ENCODE measurements at regions not wholly inside any gene's neighbourhood (a gene's known extent, or its start where the extent isn't known, plus 50 kb on each side); places are given as distances from the start of the nearest gene placed in this dataset.
"Not testable (repeated sequence)": the region's sequence is repeated elsewhere in the genome, so short reads cannot be mapped to it uniquely, and the experiment has no call there.

- DNase-seq (ENCODE audit: low read depth, low spot score): no peak
- ChIA-PET POLR2A (interaction anchor here (0.6 kb wide), 1 partner anchor 14 kb away, joined by 3 read pairs; no protein-coding TSS in a partner anchor), CTCF (no interaction called here)
- no peak overlapping the region for H3K4me3 ChIP-seq (ENCODE audit: low read depth, low read length)
- no peak for TF ChIP-seq CTCF (IDR thresholded peaks at IDR 0.05; ENCODE audit: insufficient read depth, low read length, missing control alignments)
Observed at GRCh38 chr15:62666046-62666445, 376.5 kb upstream of the TPM1 start.

- no peak for TF ChIP-seq CTCF (IDR thresholded peaks at IDR 0.05; ENCODE audit: insufficient read depth, low read length, missing control alignments)
- no peak overlapping the region for H3K4me3 ChIP-seq (ENCODE audit: low read depth, low read length)
- DNase-seq (ENCODE audit: low read depth, low spot score): no peak
- ChIA-PET POLR2A (no interaction called here), CTCF (no interaction called here)
Observed at GRCh38 chr15:62672268-62672667, 370.3 kb upstream of the TPM1 start.

GRCh38 chr15:62676891-62677290, 365.7 kb upstream of the TPM1 start:
- H3K4me3 ChIP-seq (ENCODE audit: low read depth, low read length): no peak overlapping the region
- DNase-seq (ENCODE audit: low read depth, low spot score): no peak
- CTCF ChIA-PET: no interaction called here
- TF ChIP-seq CTCF (IDR thresholded peaks at IDR 0.05; ENCODE audit: insufficient read depth, low read length, missing control alignments): no peak
- POLR2A ChIA-PET: no interaction called here

GRCh38 chr15:62681939-62682896, 360.3 kb upstream of the TPM1 start:
- H3K4me3 ChIP-seq (ENCODE audit: low read depth, low read length): no peak overlapping the region
- POLR2A ChIA-PET: no interaction called here
- CTCF ChIA-PET: interaction anchor here (0.6 to 1.7 kb wide), 6 partner anchors 16 to 64 kb away, joined by 3 to 6 read pairs (median 3); no protein-coding TSS in a partner anchor
- TF ChIP-seq CTCF (IDR thresholded peaks at IDR 0.05; ENCODE audit: insufficient read depth, low read length, missing control alignments): no peak
- DNase-seq (ENCODE audit: low read depth, low spot score): no peak

GRCh38 chr15:62683192-62683591, 359.4 kb upstream of the TPM1 start:
- H3K4me3 ChIP-seq (ENCODE audit: low read depth, low read length); POLR2A ChIA-PET; DNase-seq (ENCODE audit: low read depth, low spot score): not testable (repeated sequence)
- CTCF ChIA-PET: interaction anchor here (0.9 kb wide), 1 partner anchor 291 kb away, joined by 3 read pairs; no protein-coding TSS in a partner anchor

GRCh38 chr15:62684123-62684808, 358.3 kb upstream of the TPM1 start:
- no peak for DNase-seq (ENCODE audit: low read depth, low spot score)
- ChIA-PET POLR2A (no interaction called here), CTCF (interaction anchor here (1.5 kb wide), 1 partner anchor 56 kb away, joined by 3 read pairs; no protein-coding TSS in a partner anchor)
- no peak for TF ChIP-seq CTCF (IDR thresholded peaks at IDR 0.05; ENCODE audit: insufficient read depth, low read length, missing control alignments)
- H3K4me3 ChIP-seq (ENCODE audit: low read depth, low read length): no peak overlapping the region
